ENCODE measurements at regions not wholly inside any gene's neighbourhood (a gene's known extent, or its start where the extent isn't known, plus 50 kb on each side); places are given as distances from the start of the nearest gene placed in this dataset.

GRCh38 chr4:8775121-8775520 lies 96.5 kb downstream of the HMX1 start:
- TF ChIP-seq CTCF (IDR thresholded peaks at IDR 0.05 in 4 of 5, conservative IDR thresholded peaks at IDR 0.05 in 1 of 5) (no peak), POLR2A (IDR thresholded peaks at IDR 0.05) (no peak)

Data from gastrocnemius medialis (tissue), 4 donors.